Left lung (tissue), 4 donors: ENCODE measurements at regions not wholly inside any gene's neighbourhood (a gene's known extent, or its start where the extent isn't known, plus 50 kb on each side); places are given as distances from the start of the nearest gene placed in this dataset.

Experiments used
- ATAC-seq: fragments of 200-7000 bp; cut with Tn5 transposase; one replicate; pipeline ENCODE4 v1.9.1; 2020; ENCODE audit warnings: moderate library complexity
- DNase-seq, 4 donors: peaks; one replicate each; pipeline ENCODE4 v3.0.0-alpha.2; 2013 to 2020
- H3K27ac ChIP-seq, 2 donors: fragments of 200-600 bp; sonication (generic) in 1 of 2; one replicate each; pipeline versions ENCODE4 v1.5.0 to v1.8.0; 2020 to 2021
- H3K27me3 ChIP-seq, 2 donors: fragments of 200-600 bp; sonication (generic) in 1 of 2; one replicate each; pipeline versions ENCODE4 v1.5.0 to v1.8.0; 2020 to 2021
- H3K36me3 ChIP-seq, 2 donors: fragments of 200-600 bp; sonication (generic) in 1 of 2; one replicate each; pipeline versions ENCODE4 v1.5.0 to v1.8.0; 2020 to 2021
- H3K4me1 ChIP-seq, 2 donors: fragments of 200-600 bp; one replicate each; pipeline ENCODE4 v1.8.0; 2021
- H3K4me3 ChIP-seq, 2 donors: fragments of 200-600 bp; sonication (generic) in 1 of 2; one replicate each; pipeline versions ENCODE4 v1.5.0 to v1.8.0; 2020 to 2021; ENCODE audit warnings: mild to moderate bottlenecking in 1 of 2
- H3K9me3 ChIP-seq, 2 donors: fragments of 200-600 bp; sonication (generic) in 1 of 2; one replicate each; pipeline versions ENCODE4 v1.5.0 to v1.8.0; 2020 to 2021
- CTCF ChIP-seq, 2 donors: fragments of 200-600 bp; sonication (generic) in 1 of 2; IDR thresholded peaks; one replicate each; pipeline versions ENCODE4 v1.5.0 to v1.8.0; 2021; ENCODE audit warnings: antibody characterized with exemption in 2 of 2
- intact Hi-C, 2 donors: fragments of 100-400 bp; cut with DNase I; formaldehyde crosslinking; loops; one replicate each; pipeline versions ENCODE4 v1.11.2 to v1.14.2; 2022
- donor health status: DM: no; HTN: yes; CAD: no.
- donor health status: DM: no; HTN: no; CAD: no.

GRCh38 chrX:36859231-36859630, 148.9 kb upstream of the FAM47C start:
- DNase-seq (no peak), ATAC-seq (no peak)
- intact Hi-C loops: no loop called here
- Histone ChIP-seq H3K9me3 (no peaks in the 10 kb centered on the region), H3K4me3 (no peak overlapping the region), H3K4me1 (no peaks in the 10 kb centered on the region), H3K36me3 (no peaks in the 10 kb centered on the region), H3K27ac (no peak overlapping the region), H3K27me3 (no peaks in the 10 kb centered on the region)
- no peak for TF ChIP-seq CTCF (IDR thresholded peaks at IDR 0.05)

GRCh38 chrX:36861601-36862000, 146.6 kb upstream of the FAM47C start:
- Histone ChIP-seq H3K36me3 (no peaks in the 10 kb centered on the region), H3K4me3 (no peak overlapping the region), H3K4me1 (no peaks in the 10 kb centered on the region), H3K27ac (no peak overlapping the region), H3K9me3 (no peaks in the 10 kb centered on the region), H3K27me3 (no peaks in the 10 kb centered on the region)
- ATAC-seq (no peak), DNase-seq (no peak)
- intact Hi-C loops: no loop called here
- TF ChIP-seq CTCF (IDR thresholded peaks at IDR 0.05): no peak

- no peak overlapping the region for H3K27ac ChIP-seq
- no peaks in the 10 kb centered on the region for H3K27me3 ChIP-seq
- DNase-seq (peak in 2 of 4 donors; percentile 33 to 45), ATAC-seq (peak; percentile 76)
- intact Hi-C loops: no loop called here
- no peak overlapping the region for H3K4me3 ChIP-seq
- no peaks in the 10 kb centered on the region for H3K9me3 ChIP-seq
- peak in 1 of 2 donors; percentile 56 for TF ChIP-seq CTCF (IDR thresholded peaks at IDR 0.05)
- no peaks in the 10 kb centered on the region for H3K4me1 ChIP-seq
- H3K36me3 ChIP-seq: no peaks in the 10 kb centered on the region
These were observed 141.0 kb upstream of the FAM47C start for GRCh38 chrX:36867143-36867542.

- Histone ChIP-seq H3K27ac (no peak overlapping the region), H3K4me1 (no peaks in the 10 kb centered on the region), H3K4me3 (no peak overlapping the region), H3K27me3 (no peaks in the 10 kb centered on the region), H3K9me3 (no peaks in the 10 kb centered on the region), H3K36me3 (no peaks in the 10 kb centered on the region)
- DNase-seq (no peak), ATAC-seq (peak; percentile 54)
- intact Hi-C loops: no loop called here
- no peak for TF ChIP-seq CTCF (IDR thresholded peaks at IDR 0.05)
These were observed 139.6 kb upstream of the FAM47C start for GRCh38 chrX:36868592-36868991.

GRCh38 chrX:36869457-36869856, 138.7 kb upstream of the FAM47C start:
- intact Hi-C loops: no loop called here
- no peaks in the 10 kb centered on the region for H3K4me1 ChIP-seq
- H3K4me3 ChIP-seq: no peak overlapping the region
- no peaks in the 10 kb centered on the region for H3K27me3 ChIP-seq
- no peak for TF ChIP-seq CTCF (IDR thresholded peaks at IDR 0.05)
- ATAC-seq (no peak), DNase-seq (no peak)
- H3K27ac ChIP-seq: no peak overlapping the region
- H3K9me3 ChIP-seq: no peaks in the 10 kb centered on the region
- no peaks in the 10 kb centered on the region for H3K36me3 ChIP-seq
